Astrocyte of the spinal cord (primary cell): ENCODE measurements at regions not wholly inside any gene's neighbourhood (a gene's known extent, or its start where the extent isn't known, plus 50 kb on each side); places are given as distances from the start of the nearest gene placed in this dataset.

Experiments used
- DNase-seq: peaks from one replicate; pipeline ENCODE4 v3.0.0; 2011; ENCODE audit warnings: low read depth, low spot score
- H3K4me3 ChIP-seq: 2 replicates; pipeline ENCODE4 v1.5.1; 2011; ENCODE audit warnings: low read depth, mild to moderate bottlenecking, low read length, moderate library complexity
- in situ Hi-C: cut with HindIII; loops from 2 replicates; pipeline ENCODE4 v1.10.0; 2017; ENCODE audit warnings: low sequenced_read_pairs
- TF ChIP-seq, protein P1 (sequence below): IDR thresholded peaks from 2 replicates; pipeline ENCODE4 v1.5.1; 2012; ENCODE audit warnings: low read depth, mild to moderate bottlenecking, low read length, inconsistent platforms

DNA sequence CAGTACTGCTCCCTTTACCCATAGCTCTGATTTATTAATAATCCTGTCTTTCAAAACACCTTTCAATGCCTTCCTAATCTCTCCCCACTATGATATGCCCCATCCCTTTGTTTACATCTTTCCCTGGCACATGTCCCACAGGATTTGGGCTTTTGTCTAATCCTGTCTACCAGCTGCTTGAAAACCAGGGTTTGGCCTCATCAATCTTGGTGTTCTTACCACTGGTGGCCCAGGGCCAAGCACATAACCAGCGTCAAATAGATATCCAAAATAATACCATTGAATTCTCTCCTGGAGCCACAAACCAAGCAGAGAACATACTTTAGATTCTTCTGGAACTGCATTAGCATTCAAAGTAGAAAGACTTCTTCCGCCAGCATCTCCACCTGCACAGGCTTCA is 104.8 kb upstream of the PPP2R3A start:
- in situ Hi-C loops, result no loop called here
- H3K4me3 ChIP-seq, result no peak overlapping the region
- DNase-seq, result no peak
- TF ChIP-seq, protein P1, sequence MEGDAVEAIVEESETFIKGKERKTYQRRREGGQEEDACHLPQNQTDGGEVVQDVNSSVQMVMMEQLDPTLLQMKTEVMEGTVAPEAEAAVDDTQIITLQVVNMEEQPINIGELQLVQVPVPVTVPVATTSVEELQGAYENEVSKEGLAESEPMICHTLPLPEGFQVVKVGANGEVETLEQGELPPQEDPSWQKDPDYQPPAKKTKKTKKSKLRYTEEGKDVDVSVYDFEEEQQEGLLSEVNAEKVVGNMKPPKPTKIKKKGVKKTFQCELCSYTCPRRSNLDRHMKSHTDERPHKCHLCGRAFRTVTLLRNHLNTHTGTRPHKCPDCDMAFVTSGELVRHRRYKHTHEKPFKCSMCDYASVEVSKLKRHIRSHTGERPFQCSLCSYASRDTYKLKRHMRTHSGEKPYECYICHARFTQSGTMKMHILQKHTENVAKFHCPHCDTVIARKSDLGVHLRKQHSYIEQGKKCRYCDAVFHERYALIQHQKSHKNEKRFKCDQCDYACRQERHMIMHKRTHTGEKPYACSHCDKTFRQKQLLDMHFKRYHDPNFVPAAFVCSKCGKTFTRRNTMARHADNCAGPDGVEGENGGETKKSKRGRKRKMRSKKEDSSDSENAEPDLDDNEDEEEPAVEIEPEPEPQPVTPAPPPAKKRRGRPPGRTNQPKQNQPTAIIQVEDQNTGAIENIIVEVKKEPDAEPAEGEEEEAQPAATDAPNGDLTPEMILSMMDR, result no peak

DNA sequence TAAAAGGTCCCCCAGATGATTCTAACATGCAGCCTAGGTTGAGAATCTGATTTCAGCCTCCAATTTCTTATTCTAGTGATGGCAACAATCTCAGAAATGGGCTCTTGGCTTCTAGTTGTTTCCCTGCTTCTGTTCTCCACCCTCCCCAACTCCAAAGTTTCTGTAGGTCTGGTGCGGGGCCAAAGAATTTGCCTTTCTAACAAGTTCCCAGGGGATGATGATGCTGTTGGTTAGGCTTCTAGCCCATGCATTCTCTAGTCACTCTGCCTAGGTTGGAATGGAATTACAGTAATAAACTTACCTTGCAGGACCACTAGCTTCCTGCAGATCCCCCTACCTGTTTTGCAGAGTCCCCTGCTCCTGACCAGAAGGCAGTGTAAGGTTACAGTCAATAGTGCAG is 103.2 kb upstream of the PPP2R3A start:
- no peak for DNase-seq
- in situ Hi-C loops, result no loop called here
- no peak overlapping the region for H3K4me3 ChIP-seq
- TF ChIP-seq, protein P1, result no peak

DNA sequence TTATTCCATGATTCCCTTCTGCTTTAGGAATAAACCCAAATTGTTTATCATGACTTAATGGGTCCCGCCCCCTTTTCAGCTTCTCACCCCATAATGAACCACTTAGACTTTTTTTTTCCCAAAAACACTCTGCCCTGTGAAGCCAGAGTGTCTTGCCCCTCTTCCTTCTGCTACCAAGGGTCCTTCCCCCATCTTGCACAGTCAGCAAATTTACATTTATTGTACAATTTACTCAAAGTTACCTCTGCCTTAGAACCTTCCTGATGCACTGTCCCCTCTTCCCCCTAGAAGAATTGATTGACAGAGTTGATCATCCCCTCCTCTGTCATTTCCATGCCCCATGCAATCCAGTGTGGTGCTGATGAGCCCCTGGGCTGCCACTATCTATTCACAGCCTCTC is 101.5 kb upstream of the PPP2R3A start:
- no peak for DNase-seq
- TF ChIP-seq, protein P1, result no peak
- in situ Hi-C loops, result no loop called here

DNA sequence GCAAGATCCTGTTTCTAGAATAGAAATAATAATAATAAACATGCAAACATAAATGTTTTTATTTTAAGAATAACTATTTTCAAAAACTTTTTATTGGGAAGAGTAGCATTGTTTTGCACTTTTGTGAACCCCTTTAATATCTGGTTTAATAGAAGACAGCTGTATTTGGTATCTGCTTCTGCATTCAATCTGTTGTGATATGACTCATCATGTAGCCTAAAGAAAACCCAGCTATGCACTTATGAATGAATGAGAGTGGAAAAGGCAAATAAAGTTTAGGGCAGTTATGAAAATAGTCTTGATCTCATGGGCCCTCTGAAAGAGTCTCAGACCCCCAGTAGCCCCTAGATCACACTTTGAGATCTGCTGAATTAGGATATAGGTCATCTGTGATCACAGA is 100.4 kb upstream of the PPP2R3A start:
- no peak for DNase-seq
- TF ChIP-seq, protein P1, result no peak
- in situ Hi-C loops, result no loop called here
- no peak overlapping the region for H3K4me3 ChIP-seq

More for the DNA sequence above, 101.5 kb upstream of the PPP2R3A start:
- no peak overlapping the region for H3K4me3 ChIP-seq

DNA sequence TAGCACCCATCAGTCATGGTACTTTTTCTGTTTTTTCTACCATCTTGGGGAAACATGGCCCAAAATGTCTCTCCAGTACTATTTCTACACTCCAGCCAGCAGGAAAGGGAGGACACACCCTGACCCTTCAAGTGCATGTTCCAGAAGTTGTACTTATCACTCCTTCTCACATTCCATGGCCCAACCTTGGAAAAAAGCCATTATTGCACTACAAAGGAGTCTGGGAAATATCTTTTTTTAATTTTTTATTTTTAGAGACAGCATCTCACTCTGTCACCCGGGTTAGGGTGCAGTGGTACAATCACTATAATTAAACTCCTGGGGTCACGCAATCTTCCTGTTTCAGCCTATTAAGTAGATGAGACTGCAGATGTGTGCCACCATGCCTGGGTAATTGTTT is 100.0 kb upstream of the PPP2R3A start:
- no peak overlapping the region for H3K4me3 ChIP-seq
- no peak for DNase-seq
- in situ Hi-C loops, result no loop called here
- TF ChIP-seq, protein P1, result no peak

DNA sequence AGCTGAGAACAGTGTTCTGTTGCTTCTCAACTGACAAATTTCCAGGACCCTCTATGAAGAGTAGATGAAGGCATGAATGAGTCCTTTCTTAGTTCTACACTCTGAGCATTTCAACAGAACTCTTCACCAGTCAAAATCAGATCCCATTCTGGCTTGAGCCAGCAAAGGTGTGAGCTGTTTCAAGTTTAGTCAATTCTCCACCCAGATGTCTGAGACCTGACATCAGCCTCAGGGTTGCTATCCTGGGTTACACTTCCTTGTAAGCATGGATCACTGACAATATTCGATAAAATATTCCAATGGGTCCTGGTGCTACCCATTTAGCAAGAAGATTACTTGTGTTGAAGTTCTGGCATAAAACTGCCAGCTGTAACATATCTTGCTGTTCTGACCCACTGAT is 97.6 kb upstream of the PPP2R3A start:
- no peak for DNase-seq
- H3K4me3 ChIP-seq, result no peak overlapping the region
- in situ Hi-C loops, result no loop called here
- TF ChIP-seq, protein P1, result no peak

DNA sequence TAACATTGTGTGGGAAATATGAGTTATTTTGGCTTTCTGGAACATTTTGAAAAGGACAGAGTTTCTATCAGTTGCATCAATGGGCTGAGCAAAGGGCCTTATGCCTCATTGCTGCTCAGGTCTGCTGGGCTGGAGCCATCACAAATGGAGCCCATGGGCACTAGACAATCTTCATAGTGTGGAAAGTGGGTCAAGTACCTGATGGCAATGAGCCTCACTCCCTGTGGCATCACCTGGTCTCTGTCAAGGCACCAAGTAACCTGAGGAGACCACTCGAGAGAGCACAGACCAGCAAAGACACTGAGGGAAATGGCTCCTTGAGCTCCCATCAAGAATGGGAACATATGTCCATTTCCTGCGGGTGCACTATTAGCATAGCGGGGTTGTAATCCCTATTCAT is 96.7 kb upstream of the PPP2R3A start:
- DNase-seq, result no peak
- in situ Hi-C loops, result no loop called here
- H3K4me3 ChIP-seq, result no peak overlapping the region
- TF ChIP-seq, protein P1, result no peak
